ENCODE measurements at regions not wholly inside any gene's neighbourhood (a gene's known extent, or its start where the extent isn't known, plus 50 kb on each side); places are given as distances from the start of the nearest gene placed in this dataset.
"Not testable (repeated sequence)": the region's sequence is repeated elsewhere in the genome, so short reads cannot be mapped to it uniquely, and the experiment has no call there.

DNA sequence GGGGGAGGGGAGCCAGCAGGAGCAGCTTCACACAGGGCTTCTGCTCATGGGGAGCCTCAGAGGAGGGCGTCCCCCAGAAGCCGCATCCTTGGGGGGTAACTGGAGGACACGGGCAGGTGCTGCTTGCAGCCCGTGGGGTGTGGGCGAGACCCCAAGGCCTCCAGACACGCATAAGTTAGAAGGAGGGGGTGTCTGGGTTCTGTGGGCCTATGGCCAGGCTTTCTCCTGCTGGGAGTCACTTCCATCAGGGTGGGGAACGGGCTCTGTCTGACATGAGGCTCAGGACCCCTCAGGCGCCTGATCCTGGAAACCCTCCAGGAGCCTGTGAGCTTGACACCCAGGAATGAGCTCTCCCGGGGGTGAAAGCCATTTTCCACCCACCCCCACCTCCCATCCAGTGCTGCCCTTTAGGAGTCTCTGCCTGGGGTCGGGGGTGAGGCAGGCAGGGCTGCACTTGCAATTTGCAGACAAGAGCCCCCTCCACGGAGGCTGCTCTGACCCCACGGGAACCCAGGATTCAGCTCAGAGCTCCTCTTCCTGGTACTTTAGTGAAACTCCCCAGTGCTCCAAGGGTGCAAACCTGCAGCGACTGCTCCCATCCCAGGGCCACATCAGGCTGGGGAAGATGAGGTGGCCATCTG is 325.7 kb downstream of the ADGRD1 start:
- Histone ChIP-seq H3K36me3 (no peaks in the 10 kb centered on the region), H3K9me3 (no peaks in the 10 kb centered on the region), H3K27me3 (no peaks in the 10 kb centered on the region), H3K4me3 (no peak overlapping the region), H3K4me1 (no peaks in the 10 kb centered on the region), H3K27ac (no peak overlapping the region)
- intact Hi-C loops (cut with DNase I) = no loop called here
- no peak for TF ChIP-seq CTCF (IDR thresholded peaks at IDR 0.05)
- peak; percentile 56 for DNase-seq
- no peak for ATAC-seq

- intact Hi-C loops (cut with DNase I) = no loop called here
- no peak overlapping the region for H3K4me3 ChIP-seq
- peak; percentile 38 for DNase-seq
- H3K36me3 ChIP-seq = no peaks in the 10 kb centered on the region
- no peak for TF ChIP-seq CTCF (IDR thresholded peaks at IDR 0.05)
- no peaks in the 10 kb centered on the region for H3K27me3 ChIP-seq
- no peaks in the 10 kb centered on the region for H3K9me3 ChIP-seq
- ATAC-seq = no peak
- no peak overlapping the region for H3K27ac ChIP-seq
- no peaks in the 10 kb centered on the region for H3K4me1 ChIP-seq
These were observed 326.7 kb downstream of the ADGRD1 start for GRCh38 chr12:131280426-131280825.

DNA sequence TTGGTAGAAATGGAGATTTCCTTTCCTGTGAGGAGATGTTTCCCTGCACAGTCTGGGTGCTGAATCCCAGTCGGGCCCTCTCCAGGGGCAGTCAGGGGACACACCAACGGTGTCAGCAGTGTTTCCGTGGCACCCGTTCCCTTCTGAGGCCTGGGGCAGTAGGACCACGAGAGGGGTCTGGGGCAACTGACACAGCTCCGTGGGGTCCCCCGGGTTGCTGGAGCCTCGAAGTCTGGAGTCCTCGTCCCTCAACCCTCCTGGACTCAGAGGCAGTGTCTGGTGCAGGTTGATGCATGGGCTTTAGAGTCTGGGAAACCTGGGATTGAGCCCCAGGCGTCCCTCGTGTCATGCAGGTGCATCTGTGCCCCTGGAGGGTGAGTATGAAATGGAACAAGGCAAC is 327.3 kb downstream of the ADGRD1 start:
- Histone ChIP-seq H3K4me3 (no peak overlapping the region), H3K27me3 (no peaks in the 10 kb centered on the region), H3K36me3 (no peaks in the 10 kb centered on the region), H3K4me1 (no peaks in the 10 kb centered on the region), H3K9me3 (no peaks in the 10 kb centered on the region), H3K27ac (no peak overlapping the region)
- no peak for TF ChIP-seq CTCF (IDR thresholded peaks at IDR 0.05)
- ATAC-seq = no peak
- intact Hi-C loops (cut with DNase I) = no loop called here
- peak; percentile 53 for DNase-seq

GRCh38 chr12:131282292-131283080 is 328.8 kb downstream of the ADGRD1 start:
- DNase-seq (peak; percentile 50), ATAC-seq (no peak)
- intact Hi-C loops (cut with DNase I) = no loop called here
- Histone ChIP-seq H3K4me3 (no peak overlapping the region), H3K27ac (no peak overlapping the region), H3K4me1 (no peaks in the 10 kb centered on the region), H3K27me3 (no peaks in the 10 kb centered on the region), H3K36me3 (no peaks in the 10 kb centered on the region), H3K9me3 (no peaks in the 10 kb centered on the region)
- no peak for TF ChIP-seq CTCF (IDR thresholded peaks at IDR 0.05)

DNA sequence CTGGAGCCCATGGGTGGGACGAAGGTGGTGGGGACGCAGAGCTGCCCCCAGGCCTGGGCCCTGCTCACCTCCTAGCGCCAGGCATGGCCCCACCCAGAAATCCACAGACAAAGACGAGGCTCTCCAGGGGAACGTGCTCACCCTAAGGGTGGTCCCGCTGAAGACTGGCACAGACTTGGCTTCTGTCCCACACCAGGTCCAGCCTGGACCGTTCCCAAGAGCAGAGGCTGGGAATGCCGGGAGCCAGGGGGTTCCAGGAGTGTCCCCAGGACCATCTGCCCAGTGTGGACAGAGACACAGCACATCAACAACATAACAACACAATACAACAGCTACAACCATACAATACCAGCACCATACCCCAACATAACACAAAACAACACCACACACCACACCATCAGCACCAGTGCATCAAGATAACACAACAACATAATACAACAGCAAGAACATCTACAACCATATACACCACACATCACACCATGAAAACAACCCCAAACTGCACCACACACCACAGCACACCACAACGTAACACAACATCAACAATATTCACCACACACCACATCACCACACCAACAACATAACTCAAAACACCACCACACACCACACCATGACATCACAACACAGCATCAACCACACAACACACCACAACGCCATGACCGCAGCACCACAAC is 329.6 kb downstream of the ADGRD1 start:
- ATAC-seq (no peak), DNase-seq (no peak)
- Histone ChIP-seq H3K4me1 (no peaks in the 10 kb centered on the region), H3K9me3 (no peaks in the 10 kb centered on the region), H3K27me3 (no peaks in the 10 kb centered on the region), H3K27ac (no peak overlapping the region), H3K4me3 (no peak overlapping the region), H3K36me3 (no peaks in the 10 kb centered on the region)
- no peak for TF ChIP-seq CTCF (IDR thresholded peaks at IDR 0.05)
- intact Hi-C loops (cut with DNase I) = no loop called here

DNA sequence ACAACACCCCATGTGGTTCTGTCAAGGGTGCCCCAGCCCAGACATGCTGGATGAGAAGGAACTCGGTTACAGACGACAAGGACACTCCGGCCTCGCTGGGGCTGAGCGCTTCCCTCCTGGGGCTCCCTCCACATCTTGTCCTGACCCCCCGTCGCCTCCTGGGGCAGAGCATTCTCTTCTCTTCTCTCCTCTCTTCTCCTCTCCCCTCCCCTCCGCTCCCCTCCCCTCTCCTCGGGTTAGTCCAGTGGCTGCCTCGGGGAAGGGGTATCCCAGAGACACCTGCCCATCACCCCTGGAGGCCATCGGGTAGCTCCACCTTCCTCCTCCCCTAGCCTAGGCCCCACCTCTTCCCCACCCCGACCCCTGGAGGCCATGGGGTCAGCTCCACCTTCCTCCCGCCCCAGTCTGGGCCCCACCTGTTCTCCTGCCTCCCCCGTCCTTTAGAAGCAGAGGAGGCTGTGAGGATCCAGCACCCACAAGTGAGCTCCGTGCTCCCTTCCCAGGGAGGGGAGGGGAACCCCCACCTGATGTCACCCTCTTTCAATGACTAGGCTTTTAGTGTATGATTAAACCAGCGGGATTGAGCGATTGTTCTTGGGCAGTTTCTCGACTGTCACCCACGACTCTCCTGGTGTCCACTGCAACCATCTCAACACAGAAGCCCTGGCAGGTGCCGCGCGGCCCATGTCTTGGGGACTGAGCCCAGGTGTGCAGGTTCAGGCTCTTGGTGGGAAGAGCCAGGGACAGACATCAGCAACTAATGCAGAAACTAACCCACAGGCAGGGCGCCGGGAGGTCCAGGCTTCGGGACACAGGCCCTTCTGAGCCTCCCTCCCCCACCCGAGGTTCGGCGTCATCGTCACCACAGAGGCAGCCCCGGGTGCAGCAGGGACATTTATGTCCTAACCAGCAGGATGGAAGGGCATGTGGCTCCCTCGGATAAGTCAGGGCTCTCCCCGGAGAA is 330.4 kb downstream of the ADGRD1 start:
- H3K27me3 ChIP-seq; H3K9me3 ChIP-seq; H3K27ac ChIP-seq; H3K4me1 ChIP-seq; H3K4me3 ChIP-seq; intact Hi-C loops (cut with DNase I); H3K36me3 ChIP-seq; ATAC-seq: not testable (repeated sequence)
- peak; percentile 48 for DNase-seq

GRCh38 chr12:131284954-131285904 is 331.5 kb downstream of the ADGRD1 start:
- DNase-seq = not testable (repeated sequence)

More at GRCh38 chr12:131284954-131285904, 331.5 kb downstream of the ADGRD1 start:
- H3K27me3 ChIP-seq; intact Hi-C loops (cut with DNase I); H3K9me3 ChIP-seq; ATAC-seq; H3K4me3 ChIP-seq; H3K4me1 ChIP-seq; H3K27ac ChIP-seq; H3K36me3 ChIP-seq: not testable (repeated sequence)
